ENCODE measurements at regions not wholly inside any gene's neighbourhood (a gene's known extent, or its start where the extent isn't known, plus 50 kb on each side); places are given as distances from the start of the nearest gene placed in this dataset.

DNA sequence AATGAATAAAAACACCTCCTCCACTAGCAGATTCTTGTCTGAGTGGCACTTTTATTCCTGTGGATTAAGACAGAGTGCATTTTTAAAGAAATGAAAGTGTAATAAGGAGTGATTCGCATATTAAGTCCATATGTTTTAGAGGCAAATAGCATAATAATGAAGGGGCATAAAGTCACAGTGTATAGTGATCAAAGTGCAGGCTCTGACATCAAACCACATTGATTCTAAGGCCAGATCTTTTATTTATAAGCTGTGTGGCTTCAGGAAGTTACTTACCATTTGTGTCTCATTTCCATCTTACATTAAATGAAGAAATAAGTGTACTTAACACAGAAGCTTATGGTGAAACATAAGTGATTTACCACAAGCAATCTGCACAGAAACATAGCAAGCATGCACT, 332.8 kb downstream of the GASK1B start:
- Histone ChIP-seq H3K27me3 (replicated peaks; ENCODE audit: insufficient read depth) (no peaks in the 10 kb centered on the region), H3K9me3 (no peaks in the 10 kb centered on the region), H3K27ac (peak overlapping the region in 1 of 2 donors; percentile 67), H3K4me3 (no peak overlapping the region), H3K36me3 (no peaks in the 10 kb centered on the region), H3K4me1 (ENCODE audit: control insufficient read depth in 1 of 2, low read depth in 2 of 2) (peaks cover 6 to 28% of the 10 kb centered on the region in 2 donors)
- TF ChIP-seq, protein P1, sequence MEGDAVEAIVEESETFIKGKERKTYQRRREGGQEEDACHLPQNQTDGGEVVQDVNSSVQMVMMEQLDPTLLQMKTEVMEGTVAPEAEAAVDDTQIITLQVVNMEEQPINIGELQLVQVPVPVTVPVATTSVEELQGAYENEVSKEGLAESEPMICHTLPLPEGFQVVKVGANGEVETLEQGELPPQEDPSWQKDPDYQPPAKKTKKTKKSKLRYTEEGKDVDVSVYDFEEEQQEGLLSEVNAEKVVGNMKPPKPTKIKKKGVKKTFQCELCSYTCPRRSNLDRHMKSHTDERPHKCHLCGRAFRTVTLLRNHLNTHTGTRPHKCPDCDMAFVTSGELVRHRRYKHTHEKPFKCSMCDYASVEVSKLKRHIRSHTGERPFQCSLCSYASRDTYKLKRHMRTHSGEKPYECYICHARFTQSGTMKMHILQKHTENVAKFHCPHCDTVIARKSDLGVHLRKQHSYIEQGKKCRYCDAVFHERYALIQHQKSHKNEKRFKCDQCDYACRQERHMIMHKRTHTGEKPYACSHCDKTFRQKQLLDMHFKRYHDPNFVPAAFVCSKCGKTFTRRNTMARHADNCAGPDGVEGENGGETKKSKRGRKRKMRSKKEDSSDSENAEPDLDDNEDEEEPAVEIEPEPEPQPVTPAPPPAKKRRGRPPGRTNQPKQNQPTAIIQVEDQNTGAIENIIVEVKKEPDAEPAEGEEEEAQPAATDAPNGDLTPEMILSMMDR (IDR thresholded peaks at IDR 0.05) = no peak
- DNase-seq (ENCODE audit: low spot score) (no peak), ATAC-seq (ENCODE audit: insufficient number of reproducible peaks, low FRiP score, low read depth) (no peak)

DNA sequence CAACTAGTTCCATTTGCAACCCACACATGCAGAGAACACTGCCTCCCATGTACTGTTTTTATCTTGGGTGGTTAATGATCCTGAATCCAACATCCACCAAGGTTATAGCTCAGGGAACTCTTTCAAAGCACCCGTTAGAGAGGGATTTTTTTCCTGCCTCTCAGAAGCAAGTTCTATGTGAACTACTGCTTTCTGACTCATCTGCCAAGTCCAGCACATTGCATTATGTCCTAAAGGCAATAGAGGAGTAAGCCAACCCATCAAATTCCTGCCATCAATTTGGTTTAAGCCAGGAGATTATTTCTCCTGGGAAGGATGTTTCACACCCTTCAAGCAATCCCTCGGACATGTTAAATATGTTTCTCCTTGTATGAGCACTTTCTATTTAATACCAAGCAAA, 334.5 kb downstream of the GASK1B start:
- Histone ChIP-seq H3K27ac (peak overlapping the region in 1 of 2 donors; percentile 23), H3K4me1 (ENCODE audit: control insufficient read depth in 1 of 2, low read depth in 2 of 2) (peaks cover 6 to 30% of the 10 kb centered on the region in 2 donors), H3K9me3 (no peaks in the 10 kb centered on the region), H3K36me3 (no peaks in the 10 kb centered on the region), H3K27me3 (replicated peaks; ENCODE audit: insufficient read depth) (no peaks in the 10 kb centered on the region), H3K4me3 (no peak overlapping the region)
- no peak for DNase-seq (ENCODE audit: low spot score)
- TF ChIP-seq, protein P1 (IDR thresholded peaks at IDR 0.05) = no peak
- ATAC-seq (ENCODE audit: insufficient number of reproducible peaks, low FRiP score, low read depth) = no peak

DNA sequence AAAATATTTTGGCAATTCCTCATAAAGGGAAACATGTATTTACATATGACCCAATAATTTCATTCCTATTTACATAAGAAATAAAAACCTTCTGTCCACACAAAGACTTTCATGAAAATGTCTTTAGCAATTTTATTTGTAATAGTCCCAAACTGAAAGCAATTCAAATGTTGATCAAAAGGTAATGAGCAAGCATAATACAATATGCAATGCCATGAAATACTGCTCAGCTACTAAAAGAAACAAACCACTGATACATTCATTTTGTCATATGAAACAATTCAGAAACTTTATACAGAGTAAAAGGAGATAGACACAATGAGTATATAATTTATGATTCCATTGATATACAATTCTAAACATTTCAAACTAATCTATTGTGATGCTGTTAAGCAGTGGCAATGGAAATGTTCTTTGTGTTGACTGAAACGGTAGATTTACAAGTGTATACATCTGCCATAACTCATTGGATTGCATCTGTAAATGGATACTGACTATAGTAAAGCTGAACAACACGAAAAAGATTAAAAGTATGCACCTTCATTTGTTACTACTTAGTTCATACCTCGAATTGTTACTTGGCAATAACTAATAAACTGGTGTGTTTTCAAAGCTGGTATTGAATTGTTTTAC, 335.6 kb downstream of the GASK1B start:
- H3K27ac ChIP-seq = no peak overlapping the region

DNA sequence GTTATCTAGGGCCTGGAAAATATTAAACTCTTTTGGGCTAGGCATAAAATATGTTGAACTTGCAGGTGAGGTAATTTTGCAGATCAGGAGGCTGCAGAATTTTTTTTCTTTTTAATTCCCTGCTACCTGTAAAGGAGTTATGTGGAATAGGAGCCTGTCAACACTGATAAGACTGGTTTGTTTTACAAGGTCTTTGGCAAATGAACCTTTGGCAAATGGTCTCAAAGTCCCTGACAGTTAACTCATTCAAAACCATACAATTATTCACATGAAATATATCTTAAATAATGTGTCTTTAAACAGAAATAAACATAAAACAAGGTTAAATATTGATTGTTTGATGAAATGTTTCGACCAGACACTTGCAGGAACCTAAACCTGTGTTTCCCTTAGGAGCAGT, 340.2 kb downstream of the GASK1B start:
- no peaks in the 10 kb centered on the region for H3K36me3 ChIP-seq
- no peak for DNase-seq (ENCODE audit: low spot score)
- H3K9me3 ChIP-seq = no peaks in the 10 kb centered on the region
- no peak overlapping the region for H3K4me3 ChIP-seq
- H3K4me1 ChIP-seq (ENCODE audit: control insufficient read depth in 1 of 2, low read depth in 2 of 2) = peaks cover 0 to 17% of the 10 kb centered on the region in 2 donors
- ATAC-seq (ENCODE audit: insufficient number of reproducible peaks, low FRiP score, low read depth) = no peak
- H3K27me3 ChIP-seq (replicated peaks; ENCODE audit: insufficient read depth) = no peaks in the 10 kb centered on the region
- no peak overlapping the region for H3K27ac ChIP-seq
- TF ChIP-seq, protein P1 (IDR thresholded peaks at IDR 0.05) = no peak

More for the DNA sequence above, 335.6 kb downstream of the GASK1B start:
- H3K4me1 ChIP-seq (ENCODE audit: control insufficient read depth in 1 of 2, low read depth in 2 of 2) = peaks cover 6 to 30% of the 10 kb centered on the region in 2 donors
- H3K4me3 ChIP-seq = no peak overlapping the region
- H3K9me3 ChIP-seq = no peaks in the 10 kb centered on the region
- ATAC-seq (ENCODE audit: insufficient number of reproducible peaks, low FRiP score, low read depth) (no peak), DNase-seq (ENCODE audit: low spot score) (no peak)
- TF ChIP-seq, protein P1 (IDR thresholded peaks at IDR 0.05) = no peak
- no peaks in the 10 kb centered on the region for H3K36me3 ChIP-seq
- H3K27me3 ChIP-seq (replicated peaks; ENCODE audit: insufficient read depth) = no peaks in the 10 kb centered on the region

DNA sequence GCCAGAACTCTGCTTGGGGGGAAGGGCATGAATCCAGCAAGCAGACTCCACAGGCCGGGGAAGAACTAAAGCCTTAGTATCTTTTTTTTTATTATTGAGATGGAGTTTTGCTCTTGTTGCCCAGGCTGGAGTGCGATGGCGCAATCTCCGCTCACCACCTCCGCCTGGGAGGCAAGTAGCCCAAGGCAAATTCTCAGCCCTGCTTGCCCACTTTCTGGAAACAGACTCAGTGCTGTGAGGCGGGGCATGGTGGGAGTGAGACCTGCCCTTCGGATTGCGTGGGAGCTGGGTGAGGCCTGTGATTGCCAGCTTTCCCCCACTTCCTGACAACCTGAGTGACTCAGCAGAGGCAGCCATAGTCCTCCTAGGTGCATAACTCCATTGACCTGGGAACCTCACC, 348.8 kb downstream of the GASK1B start:
- H3K36me3 ChIP-seq = no peaks in the 10 kb centered on the region
- no peak for DNase-seq (ENCODE audit: low spot score)
- H3K4me3 ChIP-seq = no peak overlapping the region
- no peak for ATAC-seq (ENCODE audit: insufficient number of reproducible peaks, low FRiP score, low read depth)
- H3K27ac ChIP-seq = no peak overlapping the region
- TF ChIP-seq, protein P1 (IDR thresholded peaks at IDR 0.05) = no peak
- no peaks in the 10 kb centered on the region for H3K9me3 ChIP-seq
- no peaks in the 10 kb centered on the region for H3K4me1 ChIP-seq (ENCODE audit: control insufficient read depth in 1 of 2, low read depth in 2 of 2)
- H3K27me3 ChIP-seq (replicated peaks; ENCODE audit: insufficient read depth) = no peaks in the 10 kb centered on the region

All from thoracic aorta (tissue), 2 donors.